ENCODE measurements at regions not wholly inside any gene's neighbourhood (a gene's known extent, or its start where the extent isn't known, plus 50 kb on each side); places are given as distances from the start of the nearest gene placed in this dataset.

- Histone ChIP-seq H3K36me3 (ENCODE audit: control insufficient read depth in 2 of 2, extremely low read depth in 1 of 2, insufficient read depth in 2 of 2, low read length in 2 of 2) (no peaks in the 10 kb centered on the region), H3K27ac (ENCODE audit: insufficient read depth, low read depth, low read length) (no peak overlapping the region), H2AFZ (ENCODE audit: low read depth, low read length) (no peak overlapping the region), H3K9ac (replicated peaks; ENCODE audit: extremely low read depth, insufficient read depth, low read length) (no peak overlapping the region), H3K4me2 (ENCODE audit: insufficient read depth, low read length) (no peak overlapping the region), H3K79me2 (ENCODE audit: control insufficient read depth, insufficient read depth, low read length) (no peaks in the 10 kb centered on the region), H4K20me1 (replicated peaks; ENCODE audit: control insufficient read depth, extremely low read depth, insufficient read depth, low read length) (no peaks in the 10 kb centered on the region), H3K27me3 (ENCODE audit: control insufficient read depth in 2 of 2, insufficient read depth in 2 of 2, low read length in 2 of 2) (no peaks in the 10 kb centered on the region), H3K9me3 (replicated peaks; ENCODE audit: control insufficient read depth, insufficient read depth, low read length) (no peaks in the 10 kb centered on the region), H3K4me3 (replicated peaks in 1 of 3; ENCODE audit: insufficient read depth in 1 of 3, low read depth in 1 of 3, low read length in 3 of 3) (no peak overlapping the region), H3K4me1 (ENCODE audit: control insufficient read depth, extremely low read depth, insufficient read depth, low read length) (no peaks in the 10 kb centered on the region), H3K9me1 (replicated peaks; ENCODE audit: control insufficient read depth, extremely low read depth, insufficient read depth, low read length) (no peaks in the 10 kb centered on the region)
- intact Hi-C loops (cut with micrococcal nuclease) = loop anchor here (5.0 to 10.0 kb wide), 2 partner anchors 211 to 358 kb away; no protein-coding TSS in a partner anchor
- no peak for TF ChIP-seq EZH2 (IDR thresholded peaks at IDR 0.05; ENCODE audit: borderline replicate concordance, low read depth, low read length, severe bottlenecking)
- TF ChIP-seq FOS (IDR thresholded peaks at IDR 0.05; ENCODE audit: borderline replicate concordance, insufficient read depth, low read length) = no peak
- no peak for TF ChIP-seq CTCF (IDR thresholded peaks at IDR 0.05; ENCODE audit: extremely low read depth in 1 of 2, insufficient read depth in 1 of 2, low read depth in 1 of 2, low read length in 2 of 2)
- no peak for TF ChIP-seq MYC (IDR thresholded peaks at IDR 0.05; ENCODE audit: low read depth, low read length)
- no peak for TF ChIP-seq JUN (IDR thresholded peaks at IDR 0.05; ENCODE audit: borderline replicate concordance, insufficient read depth, insufficient read length, low read depth)
- TF ChIP-seq GATA2 (IDR thresholded peaks at IDR 0.05; ENCODE audit: insufficient read depth, insufficient read length, low read depth, low read length) = no peak
- no peak for TF ChIP-seq POLR2AphosphoS5 (IDR thresholded peaks at IDR 0.05; ENCODE audit: insufficient read depth, low read depth, low read length)
- dilution Hi-C loops (cut with MboI; ENCODE audit: extremely low pct_ligation_motif_present, low sequenced_read_pairs) = no loop called here
- FAIRE-seq = no peak
- ChIA-PET POLR2A (no interaction called here), CTCF (no interaction called here)
- BruUV-seq (replicated peaks) = no TSS peak
- no peak for DNase-seq (ENCODE audit: low read depth, low spot score)
Observed at GRCh38 chr2:128533101-128533500, 214.4 kb upstream of the HS6ST1 start.
